SK-N-SH treated with all-trans-retinoic acid at 6 μM for 48 hours (cell line): ENCODE measurements at regions not wholly inside any gene's neighbourhood (a gene's known extent, or its start where the extent isn't known, plus 50 kb on each side); places are given as distances from the start of the nearest gene placed in this dataset.

Experiments
- ISL1 ChIP-seq: fragments of 250-450 bp; sonication (Bioruptor Pico); IDR thresholded peaks from 2 replicates; pipeline ENCODE4 v2.1.2; 2022; ENCODE audit warnings: mild to moderate bottlenecking, moderate library complexity
- OSR1 ChIP-seq: fragments of 250-450 bp; sonication (Bioruptor Pico); IDR thresholded peaks from 2 replicates; pipeline ENCODE4 v1.8.0; 2022; ENCODE audit warnings: moderate library complexity, mild to moderate bottlenecking, inconsistent platforms
- POU6F1 ChIP-seq: fragments of 250-450 bp; sonication (Bioruptor Pico); IDR thresholded peaks from 2 replicates; pipeline ENCODE4 v1.8.0; 2021; ENCODE audit warnings: low read depth, mild to moderate bottlenecking, moderate library complexity, borderline replicate concordance
- PPARA ChIP-seq: fragments of 250-450 bp; sonication (Bioruptor Pico); IDR thresholded peaks from 2 replicates; pipeline ENCODE4 v1.5.0; 2020; ENCODE audit warnings: mild to moderate bottlenecking, borderline replicate concordance
- SNAI2 ChIP-seq: fragments of 250-450 bp; sonication (Bioruptor Pico); IDR thresholded peaks from 2 replicates; pipeline ENCODE4 v1.5.0; 2020; ENCODE audit warnings: mild to moderate bottlenecking, moderate library complexity
- ZFP3 ChIP-seq: fragments of 250-450 bp; sonication (Bioruptor Pico); IDR thresholded peaks from 2 replicates; pipeline ENCODE4 v1.5.0; 2020; ENCODE audit warnings: mild to moderate bottlenecking, moderate library complexity
- ZNF565 ChIP-seq: fragments of 450-650 bp; formaldehyde crosslinking; conservative IDR thresholded peaks from 2 replicates; pipeline ENCODE4 v1.5.0; 2020; ENCODE audit warnings: low read depth, mild to moderate bottlenecking, moderate library complexity
- TF ChIP-seq, protein P1 (sequence below): fragments of 250-450 bp; sonication (Bioruptor Pico); IDR thresholded peaks from 2 replicates; pipeline ENCODE4 v1.8.0; 2020; ENCODE audit warnings: mild to moderate bottlenecking, moderate library complexity, borderline replicate concordance

DNA sequence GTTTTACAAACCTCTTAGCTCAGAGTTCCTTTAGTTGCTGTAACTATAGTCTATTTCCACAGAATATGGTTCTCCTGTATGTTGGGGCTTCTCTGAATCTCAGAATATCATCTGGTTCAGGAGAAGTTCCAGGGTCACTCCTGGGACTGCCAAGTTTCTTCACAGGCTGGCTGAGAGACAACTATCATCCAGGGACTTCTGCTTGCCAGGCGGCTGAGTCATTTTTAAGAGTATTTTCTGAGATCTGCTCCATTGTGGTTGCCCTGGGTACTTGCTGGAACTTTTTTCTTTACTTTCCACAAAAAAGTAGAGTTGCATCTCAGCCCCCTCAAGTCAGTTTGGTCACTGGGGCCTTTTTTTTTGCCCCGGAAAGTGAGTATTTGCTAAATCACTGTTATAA is 566.5 kb downstream of the LRRC70 start:
- no peak for TF ChIP-seq ZNF565 (CRISPR knock-in tag)
- TF ChIP-seq ZFP3 (CRISPR knock-in tag): no peak
- TF ChIP-seq ISL1 (CRISPR knock-in tag): no peak
- TF ChIP-seq, protein P1, sequence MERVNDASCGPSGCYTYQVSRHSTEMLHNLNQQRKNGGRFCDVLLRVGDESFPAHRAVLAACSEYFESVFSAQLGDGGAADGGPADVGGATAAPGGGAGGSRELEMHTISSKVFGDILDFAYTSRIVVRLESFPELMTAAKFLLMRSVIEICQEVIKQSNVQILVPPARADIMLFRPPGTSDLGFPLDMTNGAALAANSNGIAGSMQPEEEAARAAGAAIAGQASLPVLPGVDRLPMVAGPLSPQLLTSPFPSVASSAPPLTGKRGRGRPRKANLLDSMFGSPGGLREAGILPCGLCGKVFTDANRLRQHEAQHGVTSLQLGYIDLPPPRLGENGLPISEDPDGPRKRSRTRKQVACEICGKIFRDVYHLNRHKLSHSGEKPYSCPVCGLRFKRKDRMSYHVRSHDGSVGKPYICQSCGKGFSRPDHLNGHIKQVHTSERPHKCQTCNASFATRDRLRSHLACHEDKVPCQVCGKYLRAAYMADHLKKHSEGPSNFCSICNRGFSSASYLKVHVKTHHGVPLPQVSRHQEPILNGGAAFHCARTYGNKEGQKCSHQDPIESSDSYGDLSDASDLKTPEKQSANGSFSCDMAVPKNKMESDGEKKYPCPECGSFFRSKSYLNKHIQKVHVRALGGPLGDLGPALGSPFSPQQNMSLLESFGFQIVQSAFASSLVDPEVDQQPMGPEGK: no peak
- no peak for TF ChIP-seq SNAI2 (CRISPR knock-in tag)
- TF ChIP-seq OSR1: no peak
- no peak for TF ChIP-seq POU6F1 (CRISPR knock-in tag)
- TF ChIP-seq PPARA (CRISPR knock-in tag): no peak
